Fibroblast of the aortic adventitia (primary cell): ENCODE measurements at regions not wholly inside any gene's neighbourhood (a gene's known extent, or its start where the extent isn't known, plus 50 kb on each side); places are given as distances from the start of the nearest gene placed in this dataset.

Source experiments
- DNase-seq: peaks from one replicate; pipeline ENCODE4 v3.0.0-alpha.2; 2010; ENCODE audit warnings: low read depth
- H3K4me3 ChIP-seq: 2 replicates; pipeline ENCODE4 v1.5.1; 2011; ENCODE audit warnings: low read depth, mild to moderate bottlenecking, control low read depth, low read length, moderate library complexity
- TF ChIP-seq, protein P1 (sequence below): IDR thresholded peaks from 2 replicates; pipeline ENCODE4 v1.5.1; 2011; ENCODE audit warnings: mild to moderate bottlenecking, low read length, control low read depth, inconsistent platforms; ENCODE audit not compliant: insufficient read depth

DNA sequence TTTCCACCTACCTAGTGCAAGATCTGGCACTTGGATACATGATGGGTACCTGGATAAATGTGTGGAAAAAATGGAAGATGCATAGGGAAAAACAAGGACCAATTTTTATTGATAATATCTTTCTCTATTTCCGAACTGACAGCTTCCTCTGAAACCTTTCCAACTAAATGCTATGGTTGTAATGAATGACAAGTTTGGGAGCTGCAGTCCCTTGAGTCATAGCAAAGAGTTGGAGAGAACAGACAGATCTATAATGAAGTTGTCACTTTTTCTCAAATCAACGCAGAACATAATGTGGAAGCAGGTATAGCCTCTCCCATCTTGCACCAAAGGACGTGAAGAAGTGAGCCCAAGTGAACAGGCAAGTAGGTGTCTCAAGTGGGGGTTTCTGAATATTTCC lies 296.5 kb upstream of the KAZN start:
- DNase-seq = no peak
- TF ChIP-seq, protein P1, sequence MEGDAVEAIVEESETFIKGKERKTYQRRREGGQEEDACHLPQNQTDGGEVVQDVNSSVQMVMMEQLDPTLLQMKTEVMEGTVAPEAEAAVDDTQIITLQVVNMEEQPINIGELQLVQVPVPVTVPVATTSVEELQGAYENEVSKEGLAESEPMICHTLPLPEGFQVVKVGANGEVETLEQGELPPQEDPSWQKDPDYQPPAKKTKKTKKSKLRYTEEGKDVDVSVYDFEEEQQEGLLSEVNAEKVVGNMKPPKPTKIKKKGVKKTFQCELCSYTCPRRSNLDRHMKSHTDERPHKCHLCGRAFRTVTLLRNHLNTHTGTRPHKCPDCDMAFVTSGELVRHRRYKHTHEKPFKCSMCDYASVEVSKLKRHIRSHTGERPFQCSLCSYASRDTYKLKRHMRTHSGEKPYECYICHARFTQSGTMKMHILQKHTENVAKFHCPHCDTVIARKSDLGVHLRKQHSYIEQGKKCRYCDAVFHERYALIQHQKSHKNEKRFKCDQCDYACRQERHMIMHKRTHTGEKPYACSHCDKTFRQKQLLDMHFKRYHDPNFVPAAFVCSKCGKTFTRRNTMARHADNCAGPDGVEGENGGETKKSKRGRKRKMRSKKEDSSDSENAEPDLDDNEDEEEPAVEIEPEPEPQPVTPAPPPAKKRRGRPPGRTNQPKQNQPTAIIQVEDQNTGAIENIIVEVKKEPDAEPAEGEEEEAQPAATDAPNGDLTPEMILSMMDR = no peak
- no peak overlapping the region for H3K4me3 ChIP-seq

DNA sequence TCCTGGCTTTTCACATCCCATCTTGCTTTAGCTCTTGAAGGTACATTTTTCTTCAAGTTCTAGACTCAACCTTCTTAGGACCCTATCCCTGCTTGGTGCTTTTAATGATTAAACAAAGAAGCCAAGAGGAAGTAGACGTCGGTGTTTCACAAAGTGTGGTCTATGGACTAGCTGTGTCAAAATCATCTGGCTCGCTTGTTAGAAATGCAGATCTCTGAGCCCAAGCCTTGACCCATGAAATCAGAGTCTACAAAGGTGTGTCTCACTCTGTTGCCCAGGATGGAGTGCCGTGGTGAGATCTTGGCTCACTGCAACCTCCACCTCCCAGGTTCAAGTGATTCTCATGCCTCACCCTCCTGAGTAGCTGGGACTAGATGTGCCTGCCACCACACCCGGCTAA lies 295.5 kb upstream of the KAZN start:
- TF ChIP-seq, protein P1 = no peak
- no peak for DNase-seq
- no peak overlapping the region for H3K4me3 ChIP-seq

DNA sequence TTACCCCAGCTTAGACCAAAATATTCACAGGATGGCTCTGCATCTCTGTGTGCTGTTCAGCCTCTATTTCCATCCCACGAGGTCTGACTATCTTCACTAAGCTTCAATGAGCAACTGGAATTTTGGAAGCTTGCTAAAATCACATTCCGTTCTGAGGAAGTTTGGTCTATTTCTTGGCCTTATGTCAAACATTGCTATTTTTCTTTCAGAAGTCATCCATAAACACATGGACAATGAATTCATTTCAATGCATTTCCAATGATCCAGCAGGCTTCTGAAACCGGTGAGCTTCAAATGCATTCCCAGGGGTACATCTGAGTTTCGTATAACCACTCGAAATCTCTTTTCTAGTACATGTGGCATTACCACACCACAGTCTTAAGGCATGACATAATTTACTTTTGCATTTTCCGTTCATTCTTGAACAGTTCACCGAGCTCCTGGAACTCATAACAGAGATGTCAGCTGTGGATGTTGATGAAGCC lies 294.1 kb upstream of the KAZN start:
- H3K4me3 ChIP-seq = no peak overlapping the region
- TF ChIP-seq, protein P1 = no peak
- peak; percentile 60 for DNase-seq

DNA sequence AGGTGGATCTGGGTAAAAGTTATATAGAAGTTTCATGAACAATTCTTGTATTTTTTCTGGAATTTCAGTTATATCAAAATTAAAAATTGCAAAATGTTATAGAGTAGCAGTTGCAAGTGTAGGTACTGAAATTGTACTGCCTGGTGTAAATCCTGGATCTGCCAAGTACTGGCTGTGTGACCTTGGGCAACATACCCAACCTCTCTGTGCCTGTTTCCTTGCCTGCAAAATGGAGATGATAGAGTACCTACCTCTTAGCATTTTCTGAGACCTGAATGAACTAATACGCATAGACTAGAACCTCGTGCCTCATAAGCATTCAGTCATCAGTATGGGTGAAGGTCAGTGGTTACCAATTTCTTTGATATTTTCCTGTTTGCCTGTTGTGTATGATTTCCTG lies 290.0 kb upstream of the KAZN start:
- TF ChIP-seq, protein P1 = no peak
- no peak overlapping the region for H3K4me3 ChIP-seq
- no peak for DNase-seq

DNA sequence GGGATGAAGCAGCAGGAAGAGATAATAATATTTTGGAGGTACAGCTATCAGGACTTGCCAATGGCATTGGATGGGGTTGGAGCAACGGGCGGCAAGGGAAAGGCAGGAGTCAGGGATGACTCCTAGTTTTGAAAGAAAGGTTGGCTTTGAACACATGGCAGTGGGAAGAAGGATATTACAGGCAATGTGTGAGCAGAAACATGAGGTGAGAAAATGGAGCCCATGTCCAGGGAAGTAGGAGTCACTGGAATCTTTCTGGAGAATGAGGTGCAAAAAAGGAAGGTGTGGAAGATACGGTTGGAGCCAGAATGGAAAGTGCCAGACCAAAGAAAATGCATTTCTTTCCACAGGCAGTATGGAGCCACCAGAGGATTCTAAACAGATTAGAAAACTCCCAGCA lies 288.5 kb upstream of the KAZN start:
- DNase-seq = no peak
- H3K4me3 ChIP-seq = no peak overlapping the region
- TF ChIP-seq, protein P1 = no peak

DNA sequence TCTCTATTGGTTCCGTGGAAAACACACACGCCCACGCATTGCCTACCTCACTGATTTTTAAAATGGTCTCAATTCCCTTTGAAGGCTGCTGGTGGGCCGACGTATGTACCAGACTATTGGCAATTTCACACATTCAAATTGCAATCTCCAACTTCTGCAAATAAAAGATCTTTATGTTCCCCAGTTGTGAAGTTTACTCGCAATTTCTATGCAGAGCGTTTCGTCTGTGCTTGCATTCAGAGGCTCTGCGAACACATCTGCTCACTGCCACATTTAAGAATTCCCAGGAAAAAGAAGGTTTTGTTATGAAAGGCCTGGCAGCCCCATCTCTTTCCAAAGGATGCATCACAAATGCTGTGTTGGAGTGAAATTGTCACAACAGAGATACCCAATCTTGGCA lies 288.0 kb upstream of the KAZN start:
- H3K4me3 ChIP-seq = no peak overlapping the region
- no peak for DNase-seq
- TF ChIP-seq, protein P1 = no peak

DNA sequence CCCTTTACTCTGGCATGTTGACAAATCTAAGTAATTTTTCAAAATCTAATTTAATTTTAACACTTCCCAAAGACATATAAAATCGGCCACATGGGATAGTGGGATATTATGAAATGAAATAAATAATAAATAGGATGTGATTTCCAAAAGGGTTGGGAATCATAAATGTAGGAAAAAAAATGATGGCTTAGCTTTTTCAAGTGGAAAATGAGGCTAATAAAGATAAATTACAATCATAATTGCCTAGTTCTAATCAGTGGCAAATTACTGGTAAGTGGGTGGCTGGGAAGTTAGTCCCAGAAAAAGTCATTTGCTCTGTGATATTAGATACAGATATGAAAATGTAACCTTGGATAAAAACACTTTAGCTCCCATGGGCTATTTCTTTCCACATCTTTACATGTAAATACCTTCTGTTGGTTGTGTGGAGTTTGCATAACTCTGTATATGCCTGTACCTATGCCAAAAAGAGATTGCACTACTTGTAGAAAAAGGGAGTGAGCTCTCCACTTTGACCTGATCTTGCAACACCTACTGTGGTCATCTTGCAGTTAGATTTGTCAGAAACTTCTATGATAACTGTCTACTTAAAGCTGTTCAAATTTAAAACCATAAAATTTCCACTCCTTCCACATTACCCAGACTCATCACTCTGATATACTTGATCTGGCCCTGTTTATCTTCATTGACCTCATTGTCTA lies 284.6 kb upstream of the KAZN start:
- DNase-seq = peak; percentile 4
- TF ChIP-seq, protein P1 = no peak
- no peak overlapping the region for H3K4me3 ChIP-seq
